Keratinocyte (primary cell): ENCODE measurements at regions not wholly inside any gene's neighbourhood (a gene's known extent, or its start where the extent isn't known, plus 50 kb on each side); places are given as distances from the start of the nearest gene placed in this dataset.

ENCODE experiments used
- DNase-seq: peaks from one replicate; pipeline ENCODE4 v3.0.0-alpha.2; 2011; ENCODE audit warnings: low read depth, missing footprints, low spot score
- FAIRE-seq: peaks from 2 replicates; lab custom pipeline; 2011; peaks lifted over from hg19 to GRCh38; lab: Jason Lieb, UNC
- H2AFZ ChIP-seq: 2 replicates; pipeline ENCODE4 v1.6.0; 2012; ENCODE audit warnings: low read length, control low read depth, inconsistent platforms; ENCODE audit not compliant: control insufficient read depth
- H3K27ac ChIP-seq: 2 replicates; pipeline ENCODE4 v1.5.1; 2011; ENCODE audit warnings: low read length; ENCODE audit not compliant: control insufficient read depth, insufficient read depth
- H3K27me3 ChIP-seq: 3 replicates; pipeline ENCODE4 v1.6.0; 2011; ENCODE audit warnings: low read length; ENCODE audit not compliant: control insufficient read depth, insufficient read depth; ENCODE audit errors: extremely low read depth
- H3K36me3 ChIP-seq, 2 experiments: 2 replicates in 1 of 2; 3 replicates in 1 of 2; pipeline ENCODE4 v1.5.1; 2011; ENCODE audit warnings: low read length in 2 of 2, mild to moderate bottlenecking in 1 of 2; ENCODE audit not compliant: control insufficient read depth in 2 of 2, insufficient read depth in 2 of 2; ENCODE audit errors: extremely low read depth in 1 of 2
- H3K4me1 ChIP-seq: 3 replicates; pipeline ENCODE4 v1.5.1; 2011; ENCODE audit warnings: low read length; ENCODE audit not compliant: control insufficient read depth, insufficient read depth; ENCODE audit errors: extremely low read depth
- H3K4me2 ChIP-seq: 3 replicates; pipeline ENCODE4 v1.6.0; 2011; ENCODE audit warnings: low read depth, low read length; ENCODE audit not compliant: control insufficient read depth, insufficient read depth; ENCODE audit errors: extremely low read depth
- H3K4me3 ChIP-seq, 3 experiments: fragments of 200-600 bp in 1 of 3; sonication (generic) in 1 of 3; 2 replicates in 2 of 3; 3 replicates in 1 of 3; pipeline ENCODE4 v1.5.1; 2011 to 2016; ENCODE audit warnings: low read length in 3 of 3, mild to moderate bottlenecking in 3 of 3, control low read depth in 2 of 3, inconsistent platforms in 1 of 3, low read depth in 1 of 3, mixed read lengths in 1 of 3, mixed run types in 1 of 3, moderate library complexity in 1 of 3; ENCODE audit not compliant: control insufficient read depth in 2 of 3, insufficient read depth in 2 of 3; ENCODE audit errors: extremely low read depth in 1 of 3
- H3K79me2 ChIP-seq: 2 replicates; pipeline ENCODE4 v1.6.0; 2012; ENCODE audit warnings: low read length; ENCODE audit not compliant: control insufficient read depth, insufficient read depth
- H3K9ac ChIP-seq: 3 replicates; pipeline ENCODE4 v1.6.0; 2011; ENCODE audit warnings: low read length; ENCODE audit not compliant: control insufficient read depth, insufficient read depth; ENCODE audit errors: extremely low read depth
- H3K9me1 ChIP-seq: 3 replicates; pipeline ENCODE4 v1.6.0; 2011; ENCODE audit warnings: low read length; ENCODE audit not compliant: control insufficient read depth, insufficient read depth; ENCODE audit errors: extremely low read depth
- H3K9me3 ChIP-seq: 2 replicates; pipeline ENCODE4 v1.5.1; 2012; ENCODE audit warnings: low read depth, low read length; ENCODE audit not compliant: control insufficient read depth
- H4K20me1 ChIP-seq: 3 replicates; pipeline ENCODE4 v1.6.0; 2011; ENCODE audit warnings: low read length; ENCODE audit not compliant: control insufficient read depth, insufficient read depth; ENCODE audit errors: extremely low read depth
- CTCF ChIP-seq, 3 experiments: IDR thresholded peaks in 1 of 3; conservative IDR thresholded peaks in 1 of 3; optimal IDR thresholded peaks in 1 of 3; 2 replicates in 2 of 3; 3 replicates in 1 of 3; pipeline versions ENCODE3 to v1.5.1; 2011; ENCODE audit warnings: low read length in 3 of 3, mild to moderate bottlenecking in 3 of 3, moderate library complexity in 2 of 3, control low read depth in 1 of 3, inconsistent platforms in 1 of 3; ENCODE audit not compliant: insufficient read depth in 2 of 3; ENCODE audit errors: extremely low read depth in 1 of 3
- EZH2 ChIP-seq: IDR thresholded peaks from one replicate; pipeline ENCODE4 v1.6.1; 2012; ENCODE audit warnings: inconsistent platforms, mild to moderate bottlenecking, low read length, moderate library complexity
- dilution Hi-C: fragments of 300-500 bp; cut with MboI; formaldehyde crosslinking; loops from one replicate; pipeline ENCODE4 v1.7.0; 2020; ENCODE audit warnings: low sequenced_read_pairs; ENCODE audit not compliant: extremely low pct_ligation_motif_present

GRCh38 chr13:89923736-89924135, 1423.8 kb upstream of the MIR17HG start:
- H3K9me1 ChIP-seq: no peaks in the 10 kb centered on the region
- no peaks in the 10 kb centered on the region for H3K9me3 ChIP-seq
- TF ChIP-seq EZH2 (no peak), CTCF (optimal IDR thresholded peaks at IDR 0.05 in 1 of 3, IDR thresholded peaks at IDR 0.05 in 1 of 3, conservative IDR thresholded peaks at IDR 0.05 in 1 of 3; ENCODE audit: extremely low read depth in 1 of 3, insufficient read depth in 2 of 3, low read length in 3 of 3) (no peak)
- FAIRE-seq (no peak), DNase-seq (no peak)
- H3K27me3 ChIP-seq: no peaks in the 10 kb centered on the region
- no peak overlapping the region for H3K27ac ChIP-seq
- no peaks in the 10 kb centered on the region for H3K4me1 ChIP-seq
- no peak overlapping the region for H3K9ac ChIP-seq
- no peaks in the 10 kb centered on the region for H3K79me2 ChIP-seq
- no peak overlapping the region for H2AFZ ChIP-seq
- no peak overlapping the region for H3K4me3 ChIP-seq
- dilution Hi-C loops: no loop called here
- no peaks in the 10 kb centered on the region for H4K20me1 ChIP-seq
- H3K36me3 ChIP-seq: no peaks in the 10 kb centered on the region
- no peak overlapping the region for H3K4me2 ChIP-seq

- Histone ChIP-seq H3K4me1 (no peaks in the 10 kb centered on the region), H3K9ac (no peak overlapping the region), H4K20me1 (no peaks in the 10 kb centered on the region), H3K4me2 (no peak overlapping the region), H3K4me3 (no peak overlapping the region), H3K9me1 (no peaks in the 10 kb centered on the region), H3K9me3 (no peaks in the 10 kb centered on the region), H3K27me3 (no peaks in the 10 kb centered on the region), H3K79me2 (no peaks in the 10 kb centered on the region), H3K27ac (no peak overlapping the region), H3K36me3 (no peaks in the 10 kb centered on the region), H2AFZ (no peak overlapping the region)
- dilution Hi-C loops: no loop called here
- TF ChIP-seq CTCF (optimal IDR thresholded peaks at IDR 0.05 in 1 of 3, IDR thresholded peaks at IDR 0.05 in 1 of 3, conservative IDR thresholded peaks at IDR 0.05 in 1 of 3; ENCODE audit: extremely low read depth in 1 of 3, insufficient read depth in 2 of 3, low read length in 3 of 3) (peak; percentile 33 to 65 (median 62)), EZH2 (no peak)
- FAIRE-seq (peak; percentile 36), DNase-seq (no peak)
Observed at GRCh38 chr13:89925107-89925506, 1422.4 kb upstream of the MIR17HG start.
